Esophagus muscularis mucosa (tissue), 4 donors: ENCODE measurements at regions not wholly inside any gene's neighbourhood (a gene's known extent, or its start where the extent isn't known, plus 50 kb on each side); places are given as distances from the start of the nearest gene placed in this dataset.

Experiments used
- DNase-seq: peaks from one replicate; pipeline ENCODE4 v3.0.0-alpha.2; 2017; ENCODE audit errors: extremely low spot score
- H3K27ac ChIP-seq, 4 donors: fragments of 200-600 bp; sonication (generic); replicated peaks in 1 of 4; 1 replicate in 3 of 4; 2 replicates in 1 of 4; pipeline ENCODE4 v1.5.1; 2016 to 2019; ENCODE audit warnings: mild to moderate bottlenecking in 1 of 4
- H3K27me3 ChIP-seq, 4 donors: fragments of 200-600 bp; sonication (generic); one replicate each; pipeline versions ENCODE4 v1.5.1 to v1.6.0; 2016 to 2019
- H3K36me3 ChIP-seq, 4 donors: fragments of 200-600 bp; sonication (generic); one replicate each; pipeline ENCODE4 v1.5.1; 2016 to 2019
- H3K4me1 ChIP-seq, 4 donors: fragments of 200-600 bp; sonication (generic); one replicate each; pipeline ENCODE4 v1.5.1; 2016 to 2019
- H3K4me3 ChIP-seq, 4 donors: fragments of 200-600 bp; sonication (generic); 1 replicate in 2 of 4; 2 replicates in 2 of 4; pipeline ENCODE4 v1.5.1; 2016 to 2019; ENCODE audit warnings: mild to moderate bottlenecking in 4 of 4, moderate library complexity in 1 of 4
- H3K9me3 ChIP-seq, 4 donors: fragments of 200-600 bp; sonication (generic); 1 replicate in 3 of 4; 2 replicates in 1 of 4; pipeline ENCODE4 v1.5.1; 2016 to 2019
- EP300 ChIP-seq: sonication (generic); formaldehyde crosslinking; IDR thresholded peaks from one replicate; pipeline ENCODE4 v1.6.1; 2017; ENCODE audit warnings: antibody characterized with exemption
- POLR2A ChIP-seq: fragments of 450-650 bp; IDR thresholded peaks from one replicate; pipeline ENCODE4 v1.6.1; 2017; ENCODE audit warnings: antibody characterized with exemption, moderate library complexity, mild to moderate bottlenecking, low read depth
- POLR2AphosphoS5 ChIP-seq, 2 donors: sonication (generic); formaldehyde crosslinking; IDR thresholded peaks; one replicate each; pipeline ENCODE4 v1.6.1; 2017; ENCODE audit warnings: antibody characterized with exemption in 2 of 2
- WGBS: methylation state at CpG from one replicate; pipeline ENCODE4 v1.1.5; 2018; 5-methylcytosine and 5-hydroxymethylcytosine counted together
- intact Hi-C: fragments of 100-400 bp; cut with DNase I; formaldehyde crosslinking; loops from one replicate; pipeline ENCODE4 v1.15.1; 2023
- TF ChIP-seq, protein P1 (sequence below), 3 experiments: fragments of 200-600 bp in 2 of 3; fragments of 450-650 bp in 1 of 3; sonication (generic) in 2 of 3; IDR thresholded peaks; one replicate each; pipeline ENCODE4 v1.5.1; 2017 to 2019; ENCODE audit warnings: antibody characterized with exemption in 3 of 3, mild to moderate bottlenecking in 2 of 3, moderate library complexity in 1 of 3

DNA sequence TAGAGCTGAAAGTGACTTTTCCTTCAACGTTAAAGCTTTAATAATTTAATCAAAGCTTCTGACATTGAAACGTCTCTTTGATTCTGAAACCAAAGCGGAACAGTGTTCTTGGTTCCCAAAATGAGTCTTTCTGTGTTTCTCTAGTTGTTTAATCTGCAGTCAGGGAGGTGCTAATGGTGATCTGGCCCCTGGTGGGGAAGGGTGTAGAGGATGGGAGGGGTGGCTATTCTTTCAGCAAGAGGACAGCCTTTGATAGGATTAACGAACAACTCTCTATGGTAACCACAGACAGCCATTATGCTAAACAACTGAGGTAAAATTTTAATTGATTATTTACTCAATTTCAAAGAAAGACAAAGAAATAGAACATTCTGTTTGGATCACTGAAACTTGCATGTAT, 79.9 kb upstream of the CADPS start:
- TF ChIP-seq EP300: no peak
- no peak for TF ChIP-seq POLR2A
- TF ChIP-seq, protein P1, sequence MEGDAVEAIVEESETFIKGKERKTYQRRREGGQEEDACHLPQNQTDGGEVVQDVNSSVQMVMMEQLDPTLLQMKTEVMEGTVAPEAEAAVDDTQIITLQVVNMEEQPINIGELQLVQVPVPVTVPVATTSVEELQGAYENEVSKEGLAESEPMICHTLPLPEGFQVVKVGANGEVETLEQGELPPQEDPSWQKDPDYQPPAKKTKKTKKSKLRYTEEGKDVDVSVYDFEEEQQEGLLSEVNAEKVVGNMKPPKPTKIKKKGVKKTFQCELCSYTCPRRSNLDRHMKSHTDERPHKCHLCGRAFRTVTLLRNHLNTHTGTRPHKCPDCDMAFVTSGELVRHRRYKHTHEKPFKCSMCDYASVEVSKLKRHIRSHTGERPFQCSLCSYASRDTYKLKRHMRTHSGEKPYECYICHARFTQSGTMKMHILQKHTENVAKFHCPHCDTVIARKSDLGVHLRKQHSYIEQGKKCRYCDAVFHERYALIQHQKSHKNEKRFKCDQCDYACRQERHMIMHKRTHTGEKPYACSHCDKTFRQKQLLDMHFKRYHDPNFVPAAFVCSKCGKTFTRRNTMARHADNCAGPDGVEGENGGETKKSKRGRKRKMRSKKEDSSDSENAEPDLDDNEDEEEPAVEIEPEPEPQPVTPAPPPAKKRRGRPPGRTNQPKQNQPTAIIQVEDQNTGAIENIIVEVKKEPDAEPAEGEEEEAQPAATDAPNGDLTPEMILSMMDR (IDR thresholded peaks at IDR 0.05): no peak
- no peak for TF ChIP-seq POLR2AphosphoS5 (IDR thresholded peaks at IDR 0.05)
- Histone ChIP-seq H3K36me3 (no peaks in the 10 kb centered on the region), H3K9me3 (peaks cover 0 to 4% (median 0%) of the 10 kb centered on the region in 4 donors), H3K4me3 (no peak overlapping the region), H3K4me1 (no peaks in the 10 kb centered on the region), H3K27ac (no peak overlapping the region), H3K27me3 (peaks cover 0 to 8% (median 0%) of the 10 kb centered on the region in 4 donors)
- no peak for DNase-seq
- intact Hi-C loops: no loop called here
- WGBS: 58% methylated on average over 4 of the region's 4 CpGs

DNA sequence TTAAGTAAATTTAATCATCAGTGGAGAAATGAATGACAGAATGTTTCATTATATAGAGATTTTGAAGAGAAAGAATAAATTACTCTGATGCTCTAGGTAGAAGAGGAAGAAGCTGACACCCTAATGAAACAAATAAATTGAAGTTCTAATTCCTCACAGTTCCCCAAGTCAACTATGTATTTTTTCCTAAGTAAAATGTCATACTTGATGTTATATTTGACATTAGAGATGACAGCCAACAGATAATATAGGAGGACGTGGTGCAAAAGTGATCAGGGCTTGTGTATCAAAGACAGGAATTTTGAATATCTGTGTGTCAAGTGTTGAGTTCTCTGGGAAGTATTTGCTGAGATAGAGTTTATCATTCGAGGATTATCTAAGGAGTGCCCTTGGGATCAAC, 81.2 kb upstream of the CADPS start:
- Histone ChIP-seq H3K27ac (no peak overlapping the region), H3K4me1 (no peaks in the 10 kb centered on the region), H3K36me3 (no peaks in the 10 kb centered on the region), H3K4me3 (no peak overlapping the region), H3K9me3 (peaks cover 0 to 4% (median 0%) of the 10 kb centered on the region in 4 donors), H3K27me3 (peaks cover 0 to 4% (median 0%) of the 10 kb centered on the region in 4 donors)
- 60% methylated on average over 2 of the region's 2 CpGs for WGBS
- intact Hi-C loops: no loop called here
- no peak for DNase-seq
- TF ChIP-seq EP300: no peak

DNA sequence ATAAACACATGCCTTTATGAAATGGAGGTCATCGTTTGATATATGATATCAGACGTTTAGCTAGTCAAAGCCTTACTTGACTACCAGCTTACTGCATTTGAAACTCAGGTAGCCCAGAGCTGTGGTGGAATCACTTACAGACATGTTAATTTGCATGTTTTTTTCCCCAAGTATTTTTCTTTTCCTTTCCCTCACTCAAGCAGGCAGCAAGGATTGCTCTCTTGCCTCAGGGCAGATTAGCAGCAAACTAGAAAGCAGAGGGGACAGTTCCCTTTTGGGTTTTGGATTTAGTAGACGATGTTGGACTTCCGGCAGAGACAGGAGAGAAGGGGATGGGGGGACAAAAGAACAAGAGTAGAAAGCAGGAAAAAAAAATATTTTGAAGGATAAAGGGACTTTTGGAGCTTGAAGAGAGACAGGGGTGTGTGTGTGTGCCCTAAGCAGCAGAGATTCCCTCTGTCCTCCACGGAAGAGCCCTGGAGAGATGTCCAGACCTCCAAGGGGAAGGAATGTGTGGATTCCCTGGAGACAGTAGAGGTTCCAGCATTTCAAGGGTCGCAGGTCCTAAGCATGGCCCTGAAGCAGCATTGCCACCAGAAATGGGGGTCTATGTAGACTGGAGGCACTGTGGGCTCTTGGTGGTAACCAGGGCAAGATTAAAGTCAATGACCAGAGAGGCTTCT, 86.8 kb upstream of the CADPS start:
- Histone ChIP-seq H3K4me3 (no peak overlapping the region), H3K9me3 (peaks cover 0 to 4% (median 0%) of the 10 kb centered on the region in 4 donors), H3K27me3 (no peaks in the 10 kb centered on the region), H3K27ac (no peak overlapping the region), H3K4me1 (no peaks in the 10 kb centered on the region), H3K36me3 (no peaks in the 10 kb centered on the region)
- TF ChIP-seq POLR2A (no peak), EP300 (no peak), POLR2AphosphoS5 (IDR thresholded peaks at IDR 0.05) (no peak)
- TF ChIP-seq, protein P1 (IDR thresholded peaks at IDR 0.05): no peak
- no peak for DNase-seq
- intact Hi-C loops: no loop called here
- 70% methylated on average over 6 of the region's 6 CpGs for WGBS

DNA sequence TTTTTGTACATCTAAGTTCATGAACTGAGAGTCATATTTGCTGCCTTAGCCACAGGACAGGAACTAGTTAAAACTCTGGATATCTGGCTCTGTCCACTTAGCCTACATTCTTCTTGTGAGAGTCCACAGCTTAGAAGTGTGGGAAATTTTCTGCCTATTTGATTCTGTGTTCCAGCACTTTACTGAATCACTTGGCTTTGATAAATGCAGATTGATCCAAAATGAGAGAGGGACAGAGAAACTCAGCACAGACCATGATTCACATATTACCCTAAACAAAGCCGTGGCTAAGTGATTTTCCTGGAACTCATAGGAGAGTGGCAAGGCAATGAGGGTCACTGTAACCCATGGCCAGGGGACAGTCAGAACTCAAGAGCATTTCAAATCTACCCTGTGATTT, 87.5 kb upstream of the CADPS start:
- intact Hi-C loops: no loop called here
- H3K9me3 ChIP-seq: peaks cover 0 to 4% (median 0%) of the 10 kb centered on the region in 4 donors
- no peak overlapping the region for H3K4me3 ChIP-seq
- TF ChIP-seq POLR2AphosphoS5 (IDR thresholded peaks at IDR 0.05): no peak
- no peak for TF ChIP-seq EP300
- no peak for TF ChIP-seq POLR2A
- TF ChIP-seq, protein P1 (IDR thresholded peaks at IDR 0.05): no peak
- H3K4me1 ChIP-seq: no peaks in the 10 kb centered on the region
- H3K27me3 ChIP-seq: no peaks in the 10 kb centered on the region
- 53% methylated on average over 1 of the region's 1 CpG for WGBS
- no peak for DNase-seq
- no peak overlapping the region for H3K27ac ChIP-seq
- no peaks in the 10 kb centered on the region for H3K36me3 ChIP-seq

DNA sequence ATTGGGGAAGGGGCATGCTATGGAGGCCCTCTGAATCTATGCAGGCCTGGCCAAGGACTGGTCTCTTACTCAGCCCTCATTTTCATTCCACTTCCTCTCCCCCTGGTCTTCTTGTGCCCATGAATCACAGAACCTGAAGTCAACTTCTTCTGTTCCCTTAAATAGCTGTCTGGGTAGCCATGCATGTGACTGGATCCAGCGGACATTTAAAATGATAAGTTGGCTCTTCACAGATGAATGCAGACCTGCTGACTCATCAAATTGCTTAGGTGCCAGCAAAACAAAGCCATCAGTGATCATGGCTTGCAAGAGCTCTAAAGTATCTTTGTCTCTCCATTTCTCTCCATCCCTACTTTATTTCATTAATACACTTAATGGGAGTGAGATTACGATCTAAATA, 90.1 kb upstream of the CADPS start:
- no peak for DNase-seq
- Histone ChIP-seq H3K36me3 (no peaks in the 10 kb centered on the region), H3K27ac (no peak overlapping the region), H3K4me3 (no peak overlapping the region), H3K4me1 (no peaks in the 10 kb centered on the region), H3K9me3 (no peaks in the 10 kb centered on the region), H3K27me3 (no peaks in the 10 kb centered on the region)
- intact Hi-C loops: no loop called here
- TF ChIP-seq POLR2A: no peak
- TF ChIP-seq POLR2AphosphoS5 (IDR thresholded peaks at IDR 0.05): no peak
- TF ChIP-seq, protein P1 (IDR thresholded peaks at IDR 0.05): no peak
- TF ChIP-seq EP300: no peak
- WGBS: 93% methylated on average over 2 of the region's 2 CpGs
